ENCODE measurements at regions not wholly inside any gene's neighbourhood (a gene's known extent, or its start where the extent isn't known, plus 50 kb on each side); places are given as distances from the start of the nearest gene placed in this dataset.
"Not testable (repeated sequence)": the region's sequence is repeated elsewhere in the genome, so short reads cannot be mapped to it uniquely, and the experiment has no call there.

DNA sequence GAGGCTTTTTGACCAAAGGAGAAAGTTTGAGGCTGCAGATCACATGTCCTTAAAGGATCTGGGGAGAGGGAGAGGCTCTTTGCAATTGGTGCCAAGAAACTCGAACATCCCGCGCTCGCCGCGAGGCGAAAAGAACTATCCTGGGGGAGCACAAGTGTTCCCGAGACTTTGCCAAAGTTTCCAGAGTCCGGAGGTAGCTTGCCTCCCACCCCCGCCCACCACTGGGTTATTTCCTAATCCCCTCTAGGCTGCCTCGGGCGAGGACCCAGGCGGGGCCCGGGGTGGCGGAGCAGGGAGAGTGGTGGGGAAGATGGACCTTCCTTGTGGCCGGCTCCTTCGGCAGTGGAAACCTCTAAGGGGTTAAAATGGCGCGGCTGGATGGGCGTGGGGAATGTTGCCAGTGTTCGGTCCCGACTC lies 114.5 kb downstream of the KCNRG start:
- DNase-seq (ENCODE audit: low read depth, low spot score), result no peak

DNA sequence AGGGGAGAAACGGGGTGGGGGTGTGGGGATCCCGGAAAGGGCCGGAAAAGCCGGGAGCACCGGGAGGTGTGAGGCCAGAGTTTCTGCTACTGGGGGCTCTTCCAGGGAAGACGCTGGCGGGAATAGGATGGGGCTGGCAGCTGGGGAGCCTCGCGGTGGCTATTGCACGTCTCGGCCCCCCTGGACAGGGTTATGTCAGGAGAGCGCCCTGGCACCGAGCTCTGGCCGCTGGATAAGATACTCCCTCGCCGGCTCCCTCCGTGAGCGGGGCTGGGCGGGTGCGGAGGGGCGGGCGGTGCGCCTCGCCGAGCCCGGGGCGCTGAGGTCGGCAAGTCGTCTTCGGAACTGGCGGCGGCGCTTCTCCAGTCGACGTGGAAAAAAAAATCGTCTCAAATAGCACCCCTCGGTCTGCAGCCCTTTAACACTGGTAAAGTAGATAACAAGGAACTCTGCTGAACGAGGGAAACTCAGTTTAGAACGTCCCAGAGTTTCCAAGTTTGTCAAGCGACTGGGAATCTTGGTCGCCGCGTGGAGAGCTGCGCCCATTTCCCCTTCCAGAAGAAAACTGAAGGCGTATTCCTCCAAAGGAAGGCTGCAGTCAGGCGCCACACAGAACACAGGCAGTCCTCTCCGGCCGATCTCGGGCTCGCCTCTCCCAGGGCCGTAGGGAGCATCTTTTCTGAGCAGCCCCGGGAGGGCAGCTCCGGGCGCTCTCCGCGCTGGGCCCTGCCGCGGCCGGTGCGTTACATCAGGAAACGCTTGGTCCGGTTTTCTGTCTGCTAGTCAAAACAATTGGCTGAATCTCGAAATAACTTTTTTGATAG lies 115.1 kb downstream of the KCNRG start:
- DNase-seq (ENCODE audit: low read depth, low spot score), result no peak

DNA sequence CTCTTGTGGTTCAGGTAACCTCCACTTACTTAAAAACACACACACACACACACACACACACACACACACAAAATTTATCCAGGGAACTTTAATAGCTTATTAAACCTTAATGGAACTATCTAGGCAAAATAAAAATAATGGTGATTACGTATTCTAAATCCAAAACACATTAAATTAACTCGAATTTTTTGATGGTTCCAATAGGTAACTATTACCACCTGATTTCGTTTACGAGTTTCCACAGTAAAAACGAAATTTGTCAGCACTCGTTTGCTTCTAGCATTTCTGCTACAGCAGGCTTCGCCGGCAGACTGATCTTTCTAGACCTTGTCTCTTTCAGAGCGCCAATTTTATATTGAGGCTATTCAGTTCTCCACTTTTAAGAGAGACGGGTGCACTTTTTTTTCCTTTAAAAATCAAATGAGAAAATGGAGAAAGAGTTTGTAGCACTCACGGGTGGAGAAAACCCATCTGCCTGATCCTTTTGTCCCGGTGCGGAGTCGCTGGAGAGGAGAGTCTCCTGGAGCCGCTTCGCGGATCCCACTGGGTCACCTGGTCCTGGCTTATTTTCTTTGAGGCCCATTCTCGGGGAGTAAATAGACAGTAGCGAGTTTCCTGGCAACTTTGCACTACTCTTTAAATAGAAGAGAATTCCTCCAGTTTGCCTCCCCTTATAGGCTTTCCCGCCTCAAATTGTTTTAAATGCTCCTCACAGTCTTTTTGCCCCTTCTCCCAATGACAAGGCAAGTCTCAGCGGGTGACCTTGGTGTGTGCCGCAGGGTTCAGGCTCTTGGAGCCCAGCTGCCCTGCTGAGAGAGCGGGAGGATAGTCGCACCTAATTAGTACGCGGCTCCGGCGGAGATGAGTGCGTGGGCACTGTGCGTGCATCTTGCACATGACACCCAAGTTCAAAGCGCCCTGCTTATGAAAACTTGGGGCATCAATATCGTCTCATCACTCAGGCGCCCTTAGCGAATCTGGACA lies 117.0 kb downstream of the KCNRG start:
- DNase-seq (ENCODE audit: low read depth, low spot score), result no peak

DNA sequence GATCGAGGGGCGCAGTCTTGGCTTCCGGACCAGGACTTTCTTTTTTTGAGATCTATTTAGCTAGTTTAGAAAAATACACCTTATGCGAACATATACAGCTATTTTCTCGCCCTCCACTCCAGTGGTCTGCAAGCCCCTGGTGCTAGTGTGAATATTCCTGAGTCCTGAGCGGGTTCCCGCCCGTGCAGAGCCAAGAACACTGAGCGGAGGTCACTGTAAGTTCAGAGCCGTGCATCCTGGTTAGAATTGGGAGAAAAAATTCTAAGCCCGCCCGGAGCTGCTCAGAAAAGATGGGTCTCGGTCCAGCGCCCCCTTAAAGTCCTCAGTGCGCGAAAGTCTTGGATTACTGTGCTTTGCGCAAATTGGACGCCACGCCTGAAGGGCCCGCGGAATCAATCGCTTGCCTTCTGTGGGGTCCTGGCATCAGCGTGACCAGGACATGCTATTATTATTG lies 117.7 kb downstream of the KCNRG start:
- no peak for DNase-seq (ENCODE audit: low read depth, low spot score)

DNA sequence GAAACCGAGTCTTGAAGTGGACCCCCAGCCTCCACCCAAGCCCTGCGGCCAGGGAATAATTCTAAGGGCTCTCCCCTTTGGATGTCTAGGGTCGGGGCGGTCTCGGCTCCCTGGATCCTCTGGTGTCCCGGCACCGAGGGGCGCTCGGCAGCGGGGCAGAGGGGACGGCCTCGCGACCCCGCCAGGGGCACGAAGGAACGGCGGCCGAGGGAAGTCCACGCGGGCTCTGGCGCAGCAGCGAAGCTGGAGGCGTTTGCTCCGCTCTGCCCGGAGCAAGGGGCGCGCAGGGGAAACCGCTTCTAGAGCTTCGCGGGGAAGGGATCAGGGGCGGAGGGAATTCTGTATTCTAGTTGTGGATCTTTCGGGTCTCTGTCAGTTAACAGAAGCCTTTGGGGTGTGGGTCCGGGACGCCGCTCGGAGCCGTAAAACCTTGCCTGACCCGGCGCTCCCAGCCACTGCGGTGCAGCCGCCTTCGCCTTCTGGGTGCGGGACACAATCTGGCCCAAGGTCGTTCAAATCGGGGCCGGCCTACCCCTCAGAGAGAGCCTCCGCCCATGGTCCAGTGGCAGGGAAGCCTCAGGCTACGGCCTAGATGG lies 118.2 kb downstream of the KCNRG start:
- DNase-seq (ENCODE audit: low read depth, low spot score), result no peak

DNA sequence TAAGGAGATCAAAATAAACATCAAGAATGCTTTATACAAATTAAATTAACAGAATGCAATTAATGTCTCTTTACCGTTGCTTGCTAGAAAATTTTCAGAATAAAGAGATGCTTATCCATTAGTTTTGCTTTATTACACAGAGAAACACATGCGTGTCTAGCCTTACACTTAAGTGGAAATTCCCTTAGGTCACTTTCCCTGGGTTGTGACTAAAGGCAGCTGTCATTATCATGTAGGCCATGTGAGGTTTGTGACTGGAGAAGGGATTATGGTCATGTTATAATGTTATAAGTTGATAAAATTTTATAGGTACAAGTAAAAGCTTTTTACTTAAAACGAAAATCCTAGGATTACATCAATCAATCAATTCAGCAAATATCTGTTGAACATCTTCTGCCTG lies 121.0 kb downstream of the KCNRG start:
- DNase-seq (ENCODE audit: low read depth, low spot score), result no peak

DNA sequence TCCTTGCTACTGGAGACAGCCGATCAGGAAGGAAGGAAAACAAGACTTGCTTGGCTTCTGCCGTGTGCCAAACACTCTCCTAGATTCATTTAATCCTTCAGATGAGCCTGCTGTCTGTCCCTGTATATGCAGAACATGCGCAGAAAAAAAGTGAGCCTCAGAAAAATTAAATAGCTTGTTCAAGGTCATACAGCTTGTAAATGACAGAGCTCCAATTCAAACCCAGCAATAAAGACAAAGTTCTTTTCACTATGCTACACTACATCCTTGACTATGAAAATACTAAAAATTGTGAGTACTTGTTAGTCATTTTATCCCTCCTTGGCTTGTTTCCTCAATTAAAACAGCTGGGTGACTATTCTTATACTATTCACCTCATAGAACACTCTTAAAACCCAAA lies 121.4 kb downstream of the KCNRG start:
- no peak for DNase-seq (ENCODE audit: low read depth, low spot score)

DNA sequence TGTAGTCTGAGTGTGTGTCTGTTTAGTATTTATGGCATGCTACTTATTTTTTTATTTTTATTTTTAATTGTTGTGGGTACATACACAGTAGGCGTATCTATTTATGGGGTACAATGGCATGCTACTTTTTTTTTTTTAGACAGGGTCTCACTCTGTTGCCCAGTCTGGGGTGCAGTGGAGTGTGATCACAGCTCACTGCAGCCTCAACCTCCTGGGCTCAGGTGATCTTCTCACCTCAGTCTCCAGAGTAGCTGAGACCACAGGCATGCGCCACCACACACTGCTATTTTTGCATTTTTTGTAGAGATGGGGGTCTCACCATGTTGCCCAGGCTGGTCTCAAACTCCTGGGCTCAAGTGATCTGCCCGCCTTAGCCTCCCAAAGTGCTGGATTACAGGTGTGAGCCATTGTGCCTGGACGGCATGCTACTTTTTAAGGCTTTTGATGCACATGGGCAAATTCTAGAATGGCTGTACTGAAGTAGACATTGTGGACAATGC lies 124.2 kb downstream of the KCNRG start:
- DNase-seq (ENCODE audit: low read depth, low spot score), result not testable (repeated sequence)

DNA sequence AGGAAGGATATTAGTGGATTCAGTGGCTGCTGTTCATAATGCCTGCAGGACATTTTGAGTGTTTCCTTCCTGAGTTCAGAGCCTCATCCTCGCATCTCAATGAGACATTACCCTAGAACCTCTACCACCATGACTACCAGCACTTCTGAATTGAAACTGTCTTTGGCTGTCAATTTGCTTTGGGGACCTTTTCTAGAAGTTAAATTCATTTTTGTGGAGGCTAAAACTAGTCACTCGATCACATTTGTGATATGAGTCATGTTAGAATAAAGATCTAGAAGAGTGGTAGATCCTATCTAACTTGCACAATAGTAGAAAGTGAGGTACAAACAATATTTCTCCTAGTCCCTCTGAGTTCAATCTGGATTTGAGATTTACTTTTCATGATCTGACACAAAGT lies 124.9 kb downstream of the KCNRG start:
- DNase-seq (ENCODE audit: low read depth, low spot score), result no peak

DNA sequence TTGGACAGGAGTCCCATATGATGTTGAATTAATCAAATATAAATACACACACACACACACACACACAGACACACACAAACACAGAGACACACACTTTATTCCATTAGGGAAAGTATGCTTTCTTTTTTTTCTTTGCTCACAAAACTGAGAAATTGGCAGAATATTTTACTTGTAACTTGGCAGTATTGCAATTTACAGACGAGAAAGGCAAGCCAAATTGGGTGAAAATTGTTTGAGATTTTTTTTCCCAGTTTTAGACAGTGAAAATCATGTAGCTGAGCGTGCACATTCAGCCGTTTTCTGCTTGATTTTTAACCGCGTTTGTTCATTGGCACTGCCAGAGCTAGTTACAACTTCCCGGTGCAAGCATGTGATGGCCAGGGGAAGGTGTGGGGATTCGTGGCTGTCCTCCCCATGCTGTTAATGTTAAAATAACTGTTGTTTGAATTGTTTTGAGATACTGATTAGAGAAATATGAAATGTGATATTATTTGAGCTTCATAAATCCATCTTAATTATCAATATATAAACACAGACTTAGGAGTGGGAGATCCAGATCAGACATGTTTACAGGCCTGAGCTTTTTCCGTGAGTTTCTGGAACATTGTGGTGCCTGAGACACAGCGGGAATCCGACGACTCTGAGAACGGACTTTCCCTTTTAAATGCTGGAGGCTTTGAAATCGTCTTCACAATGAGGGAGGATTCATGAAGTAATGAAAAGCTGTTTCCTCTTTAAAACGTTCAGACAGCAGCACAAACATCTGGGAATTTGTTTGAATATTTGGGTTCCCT lies 125.5 kb downstream of the KCNRG start:
- DNase-seq (ENCODE audit: low read depth, low spot score), result no peak

DNA sequence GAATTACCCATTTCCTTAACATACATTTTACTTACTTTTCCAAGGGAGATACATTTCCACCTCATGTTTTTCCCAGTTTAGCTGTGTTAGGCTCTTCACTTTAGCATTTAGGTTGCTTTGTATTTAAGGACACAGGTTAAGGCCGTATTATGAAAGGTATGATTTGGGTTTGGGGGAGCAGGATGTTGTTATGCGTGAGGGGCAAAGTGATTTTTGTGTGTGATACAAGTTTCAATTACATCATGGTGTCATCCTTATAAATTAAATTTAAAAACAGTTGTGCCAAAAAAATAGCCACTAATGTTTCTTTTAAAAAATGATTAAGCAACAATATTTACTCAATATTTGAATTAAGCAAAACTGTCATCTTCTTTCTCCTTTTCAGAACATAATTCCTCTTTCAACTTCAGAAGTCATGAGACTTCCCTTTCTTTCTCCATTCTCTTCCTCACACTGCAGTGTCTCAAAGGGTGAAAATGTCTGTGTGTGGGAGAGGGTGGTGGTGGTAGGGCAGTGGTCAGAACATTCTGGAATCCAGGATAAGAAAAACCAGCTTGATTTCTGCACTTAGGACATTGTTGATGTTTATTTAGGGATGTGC lies 126.2 kb downstream of the KCNRG start:
- no peak for DNase-seq (ENCODE audit: low read depth, low spot score)

DNA sequence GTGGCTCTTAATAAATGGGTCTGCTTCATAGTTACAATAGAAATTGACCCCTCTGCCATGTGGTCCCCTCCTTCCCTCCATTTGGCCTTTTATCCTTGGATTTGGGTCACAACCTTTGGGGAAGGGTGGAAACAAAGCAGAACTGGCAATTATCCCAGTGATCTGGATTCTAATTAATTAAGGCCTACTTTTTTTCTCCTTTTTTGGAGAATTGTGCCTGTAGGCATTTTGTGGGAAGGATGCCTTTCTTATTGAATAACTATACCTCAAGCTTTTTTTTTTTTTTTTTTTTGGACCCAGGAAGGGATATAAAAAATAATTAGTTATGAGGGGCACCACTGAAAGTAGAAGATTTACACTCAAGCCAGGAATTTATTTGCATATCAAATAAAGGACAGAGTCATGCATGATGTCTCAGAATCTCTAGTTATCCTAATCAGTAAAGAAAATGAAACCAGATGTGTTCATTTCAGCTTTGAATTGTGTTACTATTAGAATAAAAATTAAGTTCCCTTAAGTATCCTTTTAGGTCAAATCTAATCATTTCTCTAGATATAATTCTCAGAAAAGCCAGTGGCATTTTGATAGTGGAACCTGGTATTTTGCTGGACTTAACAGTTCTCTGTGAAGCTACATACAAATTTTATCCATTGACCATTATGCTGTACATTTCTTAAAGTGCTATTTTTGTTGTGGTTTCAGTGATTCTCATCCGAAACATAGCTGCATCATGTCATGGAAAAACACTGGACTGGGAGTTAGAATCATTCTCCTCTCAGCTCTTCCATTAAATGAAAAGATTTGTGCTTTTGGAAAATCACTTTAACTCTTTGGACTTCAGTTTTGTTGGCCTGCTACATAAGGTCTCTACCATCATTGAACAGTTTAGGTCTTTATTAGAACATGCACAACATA lies 129.3 kb downstream of the KCNRG start:
- no peak for DNase-seq (ENCODE audit: low read depth, low spot score)

DNA sequence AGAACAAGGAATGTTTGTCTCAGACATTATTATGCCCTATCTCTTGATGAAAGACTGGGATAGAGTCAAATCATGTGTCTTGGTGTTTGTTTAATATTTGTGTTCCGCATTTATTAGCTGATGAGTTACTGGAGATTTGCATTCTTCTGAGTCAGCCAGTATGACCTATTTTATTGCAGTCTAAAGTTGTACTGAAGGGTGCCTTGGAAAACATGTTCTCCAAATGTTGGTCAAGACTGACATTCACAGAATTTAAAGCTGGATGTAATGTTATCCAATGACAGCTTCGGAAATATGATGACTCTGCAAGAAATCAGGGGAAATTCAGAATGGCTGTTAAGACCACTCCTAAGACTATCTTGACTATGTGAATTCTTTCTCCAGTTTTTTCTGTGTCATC lies 134.0 kb downstream of the KCNRG start:
- no peak for DNase-seq (ENCODE audit: low read depth, low spot score)

DNA sequence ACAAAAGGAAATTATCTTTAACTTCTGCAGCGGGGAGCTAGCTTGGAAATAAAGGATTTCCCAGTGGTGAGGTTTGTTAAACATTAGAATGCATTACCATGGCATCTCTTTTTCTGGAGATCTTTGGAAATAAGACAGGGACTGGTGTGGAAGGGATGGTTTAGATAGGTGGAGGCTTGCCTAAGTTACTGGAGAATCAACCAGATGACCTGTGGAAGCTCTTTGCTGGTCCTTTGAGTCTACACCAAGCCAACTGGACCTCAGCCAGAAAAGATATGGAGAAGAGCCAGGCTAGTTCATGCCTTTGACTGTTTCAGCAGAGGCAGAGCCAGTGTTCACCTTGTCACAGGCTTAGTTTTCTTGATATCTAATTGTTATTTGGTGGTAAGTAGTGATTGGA lies 134.7 kb downstream of the KCNRG start:
- DNase-seq (ENCODE audit: low read depth, low spot score), result no peak

DNA sequence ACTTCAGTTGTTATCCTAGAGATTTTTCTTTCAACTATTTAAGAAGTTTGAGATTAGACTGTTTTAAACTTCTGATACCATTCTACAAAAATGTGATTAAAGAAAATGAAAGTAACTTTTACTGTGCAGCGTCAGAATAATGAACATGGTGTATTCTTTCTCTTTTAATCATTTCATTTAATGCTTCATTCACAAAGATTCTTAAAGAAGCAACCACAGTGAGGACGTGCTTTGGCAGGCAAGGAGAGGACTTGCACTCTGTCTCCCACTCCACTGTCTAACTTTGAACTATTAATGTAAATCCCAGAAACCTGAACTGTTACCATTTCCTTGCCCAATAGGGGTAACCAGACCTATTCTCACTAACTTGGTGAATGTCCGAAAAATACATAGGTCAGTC lies 137.0 kb downstream of the KCNRG start:
- DNase-seq (ENCODE audit: low read depth, low spot score), result no peak

DNA sequence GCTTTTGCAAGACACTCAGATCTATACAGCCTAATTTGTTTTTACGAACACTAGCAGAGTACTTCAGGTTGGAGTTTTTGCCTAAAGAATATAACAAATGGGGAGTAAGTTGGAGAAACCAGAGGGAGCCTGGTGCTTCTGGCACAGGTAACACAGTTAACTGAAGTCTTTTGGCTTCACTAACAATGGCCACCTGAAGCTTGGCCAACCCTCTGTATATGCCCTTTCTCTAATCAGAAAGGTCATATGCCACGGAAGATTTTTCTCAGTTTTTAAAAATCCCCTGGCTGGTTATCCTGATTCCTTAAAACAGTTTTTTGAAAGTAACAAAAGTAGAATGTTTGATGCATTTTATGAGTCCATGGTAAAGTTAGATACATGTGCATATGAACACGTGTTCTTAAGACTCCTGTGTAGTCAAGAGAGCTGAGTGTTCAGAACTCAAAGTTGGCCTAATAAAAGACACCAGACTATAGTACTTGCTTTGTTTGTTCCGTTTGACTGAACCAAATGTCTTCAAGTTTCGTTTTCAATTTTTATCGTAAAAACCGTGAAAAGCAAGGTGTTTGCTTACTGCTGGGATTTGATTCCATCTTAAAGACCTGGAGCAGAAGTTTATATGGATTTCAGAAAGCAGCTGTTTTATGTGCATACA lies 137.5 kb downstream of the KCNRG start:
- no peak for DNase-seq (ENCODE audit: low read depth, low spot score)

DNA sequence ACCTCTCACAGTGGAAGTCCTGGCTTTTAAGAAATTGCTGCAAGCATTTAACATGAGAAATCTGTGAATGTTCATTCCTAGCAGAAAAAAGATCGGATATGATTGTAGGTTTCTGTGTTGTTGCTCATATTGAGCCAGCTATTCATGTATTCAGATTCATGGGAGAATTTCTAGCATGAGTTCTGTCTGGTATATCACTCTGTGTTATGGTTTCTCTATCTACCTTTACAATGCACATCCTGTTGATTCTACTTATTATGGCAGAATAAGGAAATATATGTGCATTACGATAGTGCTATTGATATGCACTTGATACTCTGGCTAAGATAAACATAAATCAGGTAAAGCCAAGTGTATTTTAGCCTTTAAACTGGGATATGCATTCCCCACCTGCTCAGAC lies 138.2 kb downstream of the KCNRG start:
- DNase-seq (ENCODE audit: low read depth, low spot score), result no peak

DNA sequence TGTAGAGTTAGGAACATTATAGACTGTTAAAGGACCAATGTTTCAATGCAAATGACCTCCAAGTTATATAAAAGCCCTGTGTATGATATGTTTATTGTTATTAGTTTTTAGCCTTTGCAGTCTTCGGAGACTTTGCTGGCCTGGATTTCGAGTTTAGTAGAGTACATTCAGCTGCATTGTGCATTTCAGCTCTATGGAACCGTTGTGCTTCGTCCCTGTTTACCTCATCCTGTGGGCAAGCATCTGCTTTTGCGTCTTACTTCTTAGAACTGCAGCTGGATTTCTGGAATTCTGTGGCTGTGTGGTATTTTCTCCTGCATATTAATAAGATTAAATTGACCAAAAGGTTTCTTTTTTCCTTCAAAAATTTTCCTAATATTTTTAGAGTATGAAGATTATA lies 138.6 kb downstream of the KCNRG start:
- no peak for DNase-seq (ENCODE audit: low read depth, low spot score)

DNA sequence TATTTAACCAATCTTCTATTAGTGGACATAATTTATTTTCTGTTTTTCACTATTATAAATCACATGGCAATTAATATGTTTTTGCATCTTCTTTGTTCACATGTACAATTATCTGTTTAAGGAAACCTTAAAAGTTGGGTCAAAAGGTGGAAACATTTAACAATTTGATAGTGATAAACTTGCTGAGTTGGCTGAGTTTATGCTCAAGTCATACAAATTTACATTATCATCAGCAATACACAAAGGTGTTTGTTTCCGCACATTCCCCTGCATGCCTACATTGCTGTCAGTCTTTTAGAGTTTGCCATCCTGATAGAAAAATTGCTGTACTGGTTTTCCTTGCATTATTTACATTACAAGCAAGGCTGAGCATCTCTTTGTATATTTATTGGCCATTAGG lies 139.5 kb downstream of the KCNRG start:
- no peak for DNase-seq (ENCODE audit: low read depth, low spot score)

Measured in brain pericyte (primary cell).